ENCODE measurements at regions not wholly inside any gene's neighbourhood (a gene's known extent, or its start where the extent isn't known, plus 50 kb on each side); places are given as distances from the start of the nearest gene placed in this dataset.

GRCh38 chr1:245099401-245099800 is 55.4 kb upstream of the KIF26B start:
- TF ChIP-seq SUZ12 (IDR thresholded peaks at IDR 0.05; ENCODE audit: extremely low read depth, insufficient read depth, insufficient read length): no peak
- no peak for TF ChIP-seq ZNF274 (IDR thresholded peaks at IDR 0.05; ENCODE audit: low read depth, low read length)
- TF ChIP-seq YY1 (IDR thresholded peaks at IDR 0.05; ENCODE audit: insufficient read depth, insufficient read length): no peak
